GM12891 (cell line): ENCODE measurements at regions not wholly inside any gene's neighbourhood (a gene's known extent, or its start where the extent isn't known, plus 50 kb on each side); places are given as distances from the start of the nearest gene placed in this dataset.

Experiments
- DNase-seq: peaks from one replicate; pipeline ENCODE4 v3.0.0; 2011; ENCODE audit warnings: low spot score; ENCODE audit not compliant: insufficient read length
- FAIRE-seq: peaks from 2 replicates; lab custom pipeline; 2011; peaks lifted over from hg19 to GRCh38; lab: Jason Lieb, UNC
- PAX5 ChIP-seq: IDR thresholded peaks from 2 replicates; pipeline ENCODE4 v1.6.1; 2011; ENCODE audit warnings: low read length, moderate library complexity, mild to moderate bottlenecking; ENCODE audit not compliant: insufficient read depth, severe bottlenecking
- POLR2A ChIP-seq: IDR thresholded peaks from 2 replicates; pipeline ENCODE4 v1.6.1; 2011; ENCODE audit warnings: low read depth, low read length, control low read depth
- POLR2AphosphoS5 ChIP-seq: IDR thresholded peaks from 2 replicates; pipeline ENCODE4 v1.6.1; 2011; ENCODE audit warnings: low read depth, low read length, control low read depth
- POU2F2 ChIP-seq: IDR thresholded peaks from 2 replicates; pipeline ENCODE4 v1.6.1; 2011; ENCODE audit warnings: low read depth, mild to moderate bottlenecking, control low read depth, low read length, moderate library complexity
- SPI1 ChIP-seq: IDR thresholded peaks from 2 replicates; pipeline ENCODE4 v1.6.1; 2011; ENCODE audit warnings: low read depth, low read length, control low read depth
- TAF1 ChIP-seq: IDR thresholded peaks from 2 replicates; pipeline ENCODE4 v1.6.1; 2011; ENCODE audit warnings: low read depth, low read length, control low read depth

DNA sequence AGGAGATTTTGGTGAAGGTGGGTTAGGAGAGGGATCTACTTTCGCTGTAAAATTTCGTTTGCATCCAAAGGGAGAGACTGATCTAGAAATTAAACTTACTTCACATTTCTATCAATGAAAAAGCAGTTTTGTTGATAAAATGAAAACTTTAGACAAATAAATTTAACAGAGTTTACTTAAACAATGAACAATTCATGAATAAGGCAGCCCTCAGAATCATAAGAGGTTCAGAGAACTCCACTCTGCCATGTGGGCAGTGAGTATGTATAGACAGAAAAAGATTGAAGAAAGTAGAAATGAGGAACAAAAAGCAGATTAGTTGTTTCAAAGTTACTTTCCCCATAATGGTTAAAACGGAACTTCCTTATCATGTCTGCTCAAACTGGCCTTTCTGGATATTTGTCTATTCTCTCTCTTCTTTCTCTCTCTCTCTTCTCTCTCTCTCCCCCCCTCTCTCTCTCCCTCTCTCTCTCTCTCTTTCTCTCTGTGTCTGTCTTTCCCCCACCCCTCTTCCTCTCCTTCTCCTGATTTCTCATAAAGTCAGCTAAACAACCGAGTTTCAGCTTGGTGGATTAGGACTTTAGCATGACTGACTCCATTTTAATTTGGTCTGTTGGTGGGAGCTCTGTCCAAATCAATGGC, 248.9 kb downstream of the TJP1 start:
- FAIRE-seq (no peak), DNase-seq (no peak)
- TF ChIP-seq POU2F2 (no peak), SPI1 (no peak), TAF1 (no peak), POLR2A (no peak), POLR2AphosphoS5 (no peak), PAX5 (no peak)

DNA sequence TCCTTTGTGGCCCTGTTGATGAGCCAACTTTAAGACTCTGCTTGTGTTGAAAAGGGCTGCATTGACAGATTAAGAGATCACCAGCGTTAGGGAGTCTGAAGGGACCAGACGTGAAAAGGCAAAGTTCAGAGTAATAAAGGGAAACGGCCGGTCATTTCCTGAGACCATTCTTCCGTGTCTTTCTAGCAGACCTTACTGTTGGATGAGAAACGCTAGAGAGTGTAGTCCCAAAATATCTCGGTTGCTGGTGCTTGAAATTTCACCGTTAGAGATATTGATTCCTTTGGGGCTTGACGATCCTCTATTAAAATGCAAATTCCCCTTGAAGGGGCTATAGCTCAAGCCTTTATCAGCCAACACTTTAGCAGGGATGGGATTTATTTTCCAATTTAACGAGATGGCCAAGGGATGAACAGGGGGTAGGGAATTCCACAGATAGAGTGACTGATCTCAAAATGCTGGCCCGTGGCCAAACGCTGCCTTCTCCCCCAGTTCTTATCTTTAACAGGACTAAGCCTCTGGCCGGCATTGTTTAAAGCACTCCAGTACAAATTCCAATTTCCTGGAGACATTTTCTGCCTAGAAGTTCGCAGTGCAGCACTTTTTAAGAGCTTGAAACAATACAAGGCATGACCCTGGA, 250.4 kb downstream of the TJP1 start:
- no peak for FAIRE-seq
- no peak for DNase-seq
- TF ChIP-seq TAF1 (no peak), POLR2AphosphoS5 (no peak), PAX5 (no peak), SPI1 (no peak), POLR2A (no peak), POU2F2 (no peak)

DNA sequence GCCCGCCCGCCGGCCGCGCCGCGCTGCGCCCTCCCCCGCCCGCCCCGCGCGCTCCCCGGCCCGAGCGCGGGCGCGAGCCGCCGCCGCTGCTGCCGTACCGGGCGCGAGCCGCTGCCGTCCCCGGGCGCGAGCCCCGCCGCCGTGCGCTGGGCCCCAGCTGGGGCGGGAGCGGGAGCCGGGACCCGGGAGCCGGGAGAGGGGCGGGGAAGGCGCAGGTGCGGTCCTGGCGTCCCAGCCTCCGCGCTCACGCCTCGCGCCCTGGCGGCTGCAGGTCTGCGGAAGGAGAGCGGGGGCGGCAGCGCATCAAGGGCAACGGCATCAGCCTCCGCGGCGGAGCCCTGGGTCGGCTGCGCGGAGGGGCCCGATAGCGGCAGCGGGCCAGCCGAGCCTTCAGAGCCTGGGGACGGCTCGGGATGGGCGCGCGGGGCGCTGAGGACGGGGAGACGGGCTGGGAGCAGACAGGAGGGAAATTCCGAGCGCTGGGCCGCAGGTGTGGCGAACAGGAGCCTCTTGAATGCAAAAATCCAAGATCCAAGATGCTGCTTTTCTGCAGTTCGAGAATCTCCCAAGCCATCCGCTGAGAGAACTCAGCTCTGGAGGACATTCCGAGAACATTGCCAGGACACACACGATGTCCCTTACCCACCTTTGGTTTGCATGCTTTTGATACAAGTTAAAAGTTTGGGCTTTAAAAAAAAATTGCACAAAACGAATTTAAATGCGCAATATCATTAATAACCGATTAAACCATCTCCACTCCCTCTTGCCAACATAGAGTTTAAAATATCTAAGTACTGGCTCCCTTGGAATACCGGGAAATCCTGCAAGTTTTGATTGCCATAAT, 251.1 kb downstream of the TJP1 start:
- peak; percentile 22 for DNase-seq
- no peak for FAIRE-seq
- TF ChIP-seq POLR2AphosphoS5 (no peak), POU2F2 (no peak), TAF1 (no peak), PAX5 (no peak), POLR2A (no peak), SPI1 (no peak)

DNA sequence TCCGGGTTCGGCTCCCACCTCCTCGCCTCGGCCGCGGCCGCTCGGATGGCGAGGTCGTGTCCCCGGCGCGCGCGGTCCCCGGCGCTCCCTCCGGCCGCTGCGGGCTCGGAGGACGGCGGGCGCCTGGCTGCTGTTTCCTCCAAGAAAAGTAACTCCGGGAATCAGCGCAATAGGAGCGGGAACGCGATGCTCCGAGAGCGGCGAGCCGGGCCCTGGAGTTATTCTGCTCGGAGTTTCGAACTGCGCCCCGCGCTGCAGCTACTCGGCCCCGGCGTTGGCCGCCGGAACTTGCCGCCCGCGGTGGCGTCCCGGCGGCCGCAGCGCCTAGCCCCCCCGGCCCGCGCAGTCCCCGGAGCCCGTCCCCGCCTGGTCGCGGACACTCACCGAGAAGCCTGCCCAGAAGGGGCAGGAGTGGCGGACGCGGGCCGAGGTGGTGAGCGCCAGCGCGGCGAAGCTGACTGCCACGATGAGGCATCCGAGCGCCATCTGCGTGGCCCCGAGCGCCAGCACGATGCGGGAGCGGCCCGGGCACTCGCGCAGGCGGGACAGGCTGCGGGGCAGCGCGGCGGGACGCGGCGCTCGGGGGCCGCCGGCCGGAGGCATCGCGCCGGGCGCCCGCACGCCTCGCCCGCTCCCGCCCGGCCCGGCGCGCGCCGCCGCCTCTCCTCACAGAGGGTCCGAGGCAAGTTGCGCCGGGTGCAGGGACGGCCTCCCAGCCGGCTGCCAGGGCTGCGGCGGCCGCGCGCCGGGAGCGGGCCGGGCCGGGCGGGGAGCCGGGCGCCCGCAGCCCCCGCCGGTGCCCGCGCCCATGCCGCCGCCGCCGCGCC, 251.9 kb downstream of the TJP1 start:
- FAIRE-seq (no peak), DNase-seq (peak; percentile 23)
- TF ChIP-seq SPI1: no peak
- no peak for TF ChIP-seq POLR2A
- TF ChIP-seq POU2F2: no peak

DNA sequence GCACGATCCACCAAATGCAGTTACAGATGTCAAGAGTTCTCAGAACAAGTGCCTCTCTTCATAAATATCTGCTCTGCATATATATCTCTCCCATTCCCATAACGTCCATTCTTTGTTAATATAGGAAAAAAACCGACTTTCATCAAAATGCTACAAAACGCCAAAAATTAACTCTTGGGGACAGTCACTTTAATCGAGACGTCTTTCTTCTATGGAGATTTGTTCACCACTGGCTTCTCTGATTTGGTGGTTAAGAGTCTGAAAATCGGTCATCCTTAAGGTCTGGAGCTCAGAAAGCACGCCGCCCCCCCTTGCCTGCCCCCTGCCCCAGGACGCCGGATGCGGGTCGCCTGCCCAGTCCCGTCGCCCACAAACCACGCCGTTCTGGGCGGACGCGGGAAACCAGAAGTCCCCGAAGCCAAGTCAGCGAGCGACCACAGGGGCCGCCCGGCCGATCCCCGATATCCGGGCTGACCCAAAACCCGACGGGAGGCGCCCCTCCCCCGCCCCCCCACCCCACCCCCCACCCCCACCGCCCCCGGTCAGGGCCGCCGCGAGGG, 252.7 kb downstream of the TJP1 start:
- DNase-seq: no peak
- no peak for FAIRE-seq
- TF ChIP-seq POLR2A (no peak), TAF1 (no peak), PAX5 (no peak), POLR2AphosphoS5 (no peak), SPI1 (no peak), POU2F2 (no peak)

DNA sequence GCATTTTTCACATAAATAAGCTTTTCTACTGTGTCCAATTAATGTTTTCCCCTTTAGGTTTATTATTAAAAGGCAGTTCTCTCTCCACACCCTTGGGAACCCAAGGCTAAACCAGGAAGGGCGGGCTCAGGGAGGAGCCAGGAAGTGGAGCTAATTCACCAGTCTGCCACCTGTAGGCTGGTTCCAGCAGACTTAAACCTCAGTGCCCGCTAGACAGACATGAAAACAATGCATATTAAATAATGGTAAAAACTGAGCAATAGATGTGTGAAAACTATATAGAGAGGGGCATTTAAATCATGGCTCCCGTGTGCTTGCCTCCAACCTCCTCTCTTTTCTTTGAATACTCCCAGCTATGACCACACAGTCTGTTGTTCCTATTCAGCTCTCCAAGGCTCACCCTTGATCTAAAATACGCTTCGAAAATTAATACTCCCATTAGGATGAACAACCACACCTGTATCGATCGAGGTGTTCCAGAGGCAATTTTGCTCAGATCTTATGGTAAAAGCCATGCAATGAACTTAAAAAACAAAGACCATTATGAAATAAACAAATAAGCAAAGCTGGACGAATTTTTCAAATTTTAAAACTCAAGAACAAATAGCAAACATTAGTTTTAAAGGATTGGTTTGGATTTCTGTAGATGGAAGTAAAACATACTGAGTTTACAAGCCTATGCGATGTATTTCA, 253.3 kb downstream of the TJP1 start:
- no peak for DNase-seq
- no peak for TF ChIP-seq POU2F2
- no peak for TF ChIP-seq POLR2AphosphoS5
- no peak for TF ChIP-seq SPI1
- TF ChIP-seq TAF1: no peak
- no peak for TF ChIP-seq PAX5
- no peak for TF ChIP-seq POLR2A
- FAIRE-seq: no peak

DNA sequence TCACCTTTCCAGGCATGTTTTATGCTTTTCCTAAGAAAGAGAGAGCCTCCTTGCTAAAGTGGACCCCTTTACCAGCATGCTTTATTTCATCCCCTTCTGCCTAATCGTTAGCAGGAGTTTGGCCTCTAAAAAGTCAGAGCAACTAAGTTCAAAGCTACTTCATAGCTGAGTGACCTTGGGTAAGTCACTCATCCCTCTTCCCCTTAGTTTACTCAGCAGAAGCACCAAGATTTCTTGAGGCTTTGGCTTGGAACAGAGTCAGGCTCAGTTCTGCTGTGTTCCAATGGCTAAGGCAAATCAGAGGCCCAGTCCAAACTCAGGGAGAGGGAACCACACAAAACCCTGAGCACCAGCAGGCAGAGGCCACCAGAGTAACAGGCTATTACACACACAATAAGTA, 254.9 kb downstream of the TJP1 start:
- FAIRE-seq (no peak), DNase-seq (no peak)
- no peak for TF ChIP-seq POLR2A

DNA sequence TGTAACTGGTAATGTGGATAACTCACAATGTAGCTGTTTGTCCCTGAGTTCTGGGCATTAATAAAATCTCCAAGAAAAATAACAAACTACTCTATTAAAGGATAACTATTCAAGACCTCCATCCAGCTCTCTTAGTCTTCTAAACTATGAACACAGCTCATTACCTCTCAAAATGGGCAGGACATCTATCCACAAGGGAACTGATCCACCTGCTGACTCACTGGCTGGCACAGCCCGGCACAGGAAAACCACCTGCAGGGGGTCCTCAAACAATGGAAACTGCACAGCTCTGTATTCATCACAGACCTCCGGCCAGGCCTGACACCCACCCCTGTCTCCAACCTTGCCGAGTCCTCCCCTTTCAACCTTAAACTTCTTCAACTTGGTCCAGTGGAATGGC, 255.4 kb downstream of the TJP1 start:
- DNase-seq (no peak), FAIRE-seq (no peak)
- TF ChIP-seq TAF1 (no peak), SPI1 (no peak), PAX5 (no peak), POU2F2 (no peak), POLR2A (no peak), POLR2AphosphoS5 (no peak)
